Suprapubic skin (tissue), 4 donors: ENCODE measurements at regions not wholly inside any gene's neighbourhood (a gene's known extent, or its start where the extent isn't known, plus 50 kb on each side); places are given as distances from the start of the nearest gene placed in this dataset.

ENCODE experiments used
- POLR2A ChIP-seq, 2 donors: fragments of 450-650 bp; IDR thresholded peaks; one replicate each; pipeline ENCODE4 v1.6.1; 2017; ENCODE audit warnings: antibody characterized with exemption in 2 of 2, mild to moderate bottlenecking in 2 of 2, moderate library complexity in 2 of 2
- POLR2AphosphoS5 ChIP-seq, 3 donors: sonication (generic); formaldehyde crosslinking; IDR thresholded peaks; one replicate each; pipeline ENCODE4 v1.6.1; 2017; ENCODE audit warnings: antibody characterized with exemption in 3 of 3

- no peak for TF ChIP-seq POLR2A (IDR thresholded peaks at IDR 0.05)
- TF ChIP-seq POLR2AphosphoS5 (IDR thresholded peaks at IDR 0.05): no peak
These were observed 57.4 kb upstream of the LGALSL start for GRCh38 chr2:64396551-64396950.
